ENCODE measurements at regions not wholly inside any gene's neighbourhood (a gene's known extent, or its start where the extent isn't known, plus 50 kb on each side); places are given as distances from the start of the nearest gene placed in this dataset.

- TF ChIP-seq CTCF (IDR thresholded peaks at IDR 0.05 in 8 of 11, conservative IDR thresholded peaks at IDR 0.05 in 3 of 11) (no peak), POLR2A (IDR thresholded peaks at IDR 0.05) (no peak)
Measured at GRCh38 chr22:48121984-48122383, 1359.5 kb downstream of the TBC1D22A start.

All from spleen (tissue), 7 donors.